Progenitor cell of endocrine pancreas (in vitro differentiated cells): ENCODE measurements at regions not wholly inside any gene's neighbourhood (a gene's known extent, or its start where the extent isn't known, plus 50 kb on each side); places are given as distances from the start of the nearest gene placed in this dataset.
"Not testable (repeated sequence)": the region's sequence is repeated elsewhere in the genome, so short reads cannot be mapped to it uniquely, and the experiment has no call there.

ENCODE experiments used
- DNase-seq: peaks from one replicate; pipeline ENCODE4 v3.0.0; 2021; ENCODE audit warnings: low spot score; ENCODE audit not compliant: unreplicated experiment
- H3K27ac Mint-ChIP-seq: 2 replicates; pipeline ENCODE4 v1.8.0; 2021; ENCODE audit warnings: mild to moderate bottlenecking, moderate library complexity, mixed read lengths
- H3K27me3 Mint-ChIP-seq: 2 replicates; pipeline ENCODE4 v1.8.0; 2021; ENCODE audit warnings: mixed read lengths
- H3K36me3 Mint-ChIP-seq: 2 replicates; pipeline ENCODE4 v1.8.0; 2022; ENCODE audit warnings: mixed read lengths; ENCODE audit not compliant: insufficient read depth
- H3K4me1 Mint-ChIP-seq: 2 replicates; pipeline ENCODE4 v1.8.0; 2021; ENCODE audit warnings: low read depth, mixed read lengths
- H3K4me3 Mint-ChIP-seq: 2 replicates; pipeline ENCODE4 v1.8.0; 2021; ENCODE audit warnings: low read depth, mild to moderate bottlenecking, moderate library complexity, mixed read lengths
- H3K9me3 Mint-ChIP-seq: 2 replicates; pipeline ENCODE4 v1.8.0; 2021; ENCODE audit warnings: low read depth, mixed read lengths
- CTCF ChIP-seq: fragments of 200-600 bp; sonication (generic); IDR thresholded peaks from one replicate; pipeline ENCODE4 v1.5.0; 2021; ENCODE audit warnings: antibody characterized with exemption, mild to moderate bottlenecking; ENCODE audit not compliant: unreplicated experiment

GRCh38 chr4:186805020-186805820 is 81.6 kb upstream of the FAT1 start:
- Mint-ChIP-seq H3K36me3 (no peaks in the 10 kb centered on the region), H3K27ac (no peak overlapping the region), H3K9me3 (no peaks in the 10 kb centered on the region), H3K4me1 (peaks cover 7% of the 10 kb centered on the region), H3K4me3 (no peak overlapping the region), H3K27me3 (no peaks in the 10 kb centered on the region)
- DNase-seq: no peak
- TF ChIP-seq CTCF: no peak

GRCh38 chr4:186805917-186806316 is 82.3 kb upstream of the FAT1 start:
- H3K9me3 Mint-ChIP-seq, H3K27me3 Mint-ChIP-seq, DNase-seq: not testable (repeated sequence)

GRCh38 chr4:186806679-186807421 is 83.2 kb upstream of the FAT1 start:
- Mint-ChIP-seq H3K9me3 (no peaks in the 10 kb centered on the region), H3K27ac (no peak overlapping the region)

More at GRCh38 chr4:186805917-186806316, 82.3 kb upstream of the FAT1 start:
- not testable (repeated sequence) for H3K4me1 Mint-ChIP-seq, H3K36me3 Mint-ChIP-seq, H3K27ac Mint-ChIP-seq, H3K4me3 Mint-ChIP-seq

GRCh38 chr4:186807808-186808629 is 84.4 kb upstream of the FAT1 start:
- no peaks in the 10 kb centered on the region for H3K27me3 Mint-ChIP-seq
- peaks cover 7% of the 10 kb centered on the region for H3K4me1 Mint-ChIP-seq
- no peak for DNase-seq
- no peaks in the 10 kb centered on the region for H3K9me3 Mint-ChIP-seq
- H3K27ac Mint-ChIP-seq: no peak overlapping the region
- H3K36me3 Mint-ChIP-seq: no peaks in the 10 kb centered on the region
- TF ChIP-seq CTCF: no peak
- no peak overlapping the region for H3K4me3 Mint-ChIP-seq

More at GRCh38 chr4:186806679-186807421, 83.2 kb upstream of the FAT1 start:
- no peak for DNase-seq
- no peaks in the 10 kb centered on the region for H3K27me3 Mint-ChIP-seq
- H3K4me3 Mint-ChIP-seq: no peak overlapping the region
- TF ChIP-seq CTCF: no peak
- H3K4me1 Mint-ChIP-seq: peaks cover 7% of the 10 kb centered on the region
- no peaks in the 10 kb centered on the region for H3K36me3 Mint-ChIP-seq

- no peak overlapping the region for H3K27ac Mint-ChIP-seq
- no peaks in the 10 kb centered on the region for H3K9me3 Mint-ChIP-seq
- DNase-seq: no peak
- no peak for TF ChIP-seq CTCF
- peaks cover 7% of the 10 kb centered on the region for H3K4me1 Mint-ChIP-seq
- no peaks in the 10 kb centered on the region for H3K36me3 Mint-ChIP-seq
- H3K27me3 Mint-ChIP-seq: no peaks in the 10 kb centered on the region
- no peak overlapping the region for H3K4me3 Mint-ChIP-seq
Measured at GRCh38 chr4:186808630-186809018, 85.0 kb upstream of the FAT1 start.
